GM18868 (cell line): ENCODE measurements at regions not wholly inside any gene's neighbourhood (a gene's known extent, or its start where the extent isn't known, plus 50 kb on each side); places are given as distances from the start of the nearest gene placed in this dataset.
"Not testable (repeated sequence)": the region's sequence is repeated elsewhere in the genome, so short reads cannot be mapped to it uniquely, and the experiment has no call there.

Experiments
- ATAC-seq: cut with Tn5 transposase; IDR thresholded peaks from one replicate; pipeline ENCODE4 v1.9.1; 2021; ENCODE audit warnings: mild to moderate bottlenecking, moderate library complexity; ENCODE audit not compliant: unreplicated experiment

DNA sequence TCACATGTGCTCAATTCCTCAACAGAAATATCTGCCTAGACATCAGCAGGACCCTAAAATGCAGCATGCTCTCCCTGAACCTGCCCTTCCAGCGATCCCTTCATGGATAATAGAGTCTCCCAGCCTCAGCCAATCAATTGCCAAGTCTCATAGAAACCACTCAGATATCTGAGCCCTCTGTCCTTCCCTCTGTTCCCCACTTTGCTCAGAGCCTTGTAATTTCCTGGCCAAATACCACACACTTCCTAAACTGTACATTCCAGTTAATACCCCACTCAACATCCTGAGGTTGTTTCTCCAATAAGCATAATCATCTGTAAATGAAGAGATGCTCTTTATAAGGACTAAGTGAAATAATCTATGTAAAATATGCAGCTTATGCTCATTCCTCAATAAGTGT lies 59.3 kb upstream of the PTGFRN start:
- ATAC-seq = no peak

DNA sequence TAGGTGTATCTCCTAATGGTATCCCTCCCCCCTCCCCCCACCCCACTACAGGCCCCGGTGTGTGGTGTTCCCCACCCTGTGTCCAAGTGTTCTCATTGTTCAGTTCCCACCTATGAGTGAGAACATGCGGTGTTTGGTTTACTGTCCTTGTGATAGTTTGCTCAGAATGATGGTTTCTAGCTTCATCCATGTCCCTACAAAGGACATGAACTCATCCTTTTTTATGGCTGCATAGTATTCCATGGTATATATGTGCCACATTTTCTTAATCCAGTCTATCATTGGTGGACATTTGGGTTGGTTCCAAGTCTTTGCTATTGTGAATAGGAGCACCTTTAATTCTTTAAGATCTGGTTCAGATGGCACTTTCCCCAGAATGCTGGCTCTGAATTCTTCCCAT lies 58.5 kb upstream of the PTGFRN start:
- not testable (repeated sequence) for ATAC-seq

DNA sequence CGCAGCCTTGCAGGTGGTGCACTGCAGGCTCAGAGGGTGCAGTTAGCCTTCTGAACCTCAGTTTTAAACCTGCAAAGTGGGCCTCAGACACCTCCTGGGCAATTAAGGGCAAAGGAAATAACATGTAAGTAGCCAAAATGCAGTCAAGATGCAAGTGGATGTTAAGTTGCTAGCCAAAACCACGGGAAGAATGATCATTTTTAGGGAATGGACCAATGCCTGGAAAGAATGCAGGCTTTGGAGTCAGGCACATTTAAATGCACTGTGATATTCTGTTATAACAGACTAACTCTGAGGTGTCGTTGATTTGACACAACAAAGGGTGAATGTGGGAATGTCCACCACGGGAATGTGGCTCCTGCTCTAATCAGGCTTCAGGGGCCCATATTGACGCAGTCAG lies 57.9 kb upstream of the PTGFRN start:
- no peak for ATAC-seq

GRCh38 chr1:116852367-116852766 lies 57.3 kb upstream of the PTGFRN start:
- ATAC-seq = no peak

DNA sequence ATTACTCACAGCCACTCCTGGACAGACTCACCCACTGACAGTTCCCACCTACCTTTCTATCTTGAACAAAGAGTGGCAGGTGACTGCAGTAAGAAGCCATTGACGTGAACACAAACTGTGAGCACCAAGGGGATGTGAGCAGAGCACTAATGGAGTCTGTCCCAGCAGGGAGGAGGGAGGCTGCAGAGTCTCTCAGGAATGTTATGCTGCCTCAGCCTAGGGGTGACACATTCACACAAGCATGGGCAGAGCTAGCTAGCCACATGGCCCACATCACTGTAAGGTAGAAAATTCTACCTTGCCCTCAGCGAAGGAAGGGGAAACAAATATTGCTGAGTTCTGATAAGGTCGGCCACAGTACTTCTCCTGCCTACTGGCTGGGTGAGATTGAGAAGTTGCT lies 56.8 kb upstream of the PTGFRN start:
- no peak for ATAC-seq

- peak; percentile 68 for ATAC-seq
These were observed 55.9 kb upstream of the PTGFRN start for GRCh38 chr1:116853680-116854402.

GRCh38 chr1:116854403-116854690 lies 55.4 kb upstream of the PTGFRN start:
- no peak for ATAC-seq

- no peak for ATAC-seq
These were observed 55.0 kb upstream of the PTGFRN start for GRCh38 chr1:116854716-116855115.

DNA sequence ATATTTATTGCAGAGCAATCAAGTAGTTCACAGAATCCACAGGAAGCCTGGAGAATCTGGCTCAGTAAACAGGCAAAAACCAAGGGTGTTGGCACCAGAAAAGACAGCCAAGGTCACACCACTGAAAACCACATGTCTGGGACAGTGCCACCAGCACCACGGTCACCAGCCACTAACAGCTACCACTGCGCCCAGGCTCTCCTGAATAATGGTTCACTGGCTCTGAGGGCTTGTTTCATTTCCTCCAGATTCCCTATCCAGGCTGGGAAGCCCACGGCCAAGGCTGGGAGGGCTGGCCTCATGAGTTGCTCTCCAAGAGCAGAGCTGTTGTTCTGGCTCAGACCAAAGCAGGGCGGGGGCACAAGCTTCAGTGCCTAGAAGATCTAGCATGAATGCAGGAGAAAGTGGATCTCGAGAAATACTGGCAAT lies 54.5 kb upstream of the PTGFRN start:
- no peak for ATAC-seq

DNA sequence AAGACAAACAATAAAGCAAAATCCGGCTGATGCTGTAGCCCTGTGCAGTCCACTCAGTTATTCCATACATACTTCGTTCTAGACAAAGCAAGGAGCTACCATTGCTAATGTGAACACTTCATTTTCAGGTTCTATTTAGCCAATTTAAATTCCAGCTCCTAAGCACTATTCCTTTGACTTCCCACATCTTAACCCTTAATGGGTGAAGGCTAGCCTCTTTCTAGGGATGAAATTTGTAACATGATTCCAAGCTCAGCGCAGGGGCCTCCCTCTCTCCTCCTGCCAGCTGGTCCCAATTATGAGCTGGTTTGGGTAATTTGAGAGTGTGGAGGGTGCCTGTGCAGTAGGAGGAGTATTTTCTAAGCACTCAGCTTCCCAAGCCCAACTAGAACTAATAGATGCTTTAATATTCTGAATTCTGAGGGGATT lies 53.9 kb upstream of the PTGFRN start:
- ATAC-seq = no peak

DNA sequence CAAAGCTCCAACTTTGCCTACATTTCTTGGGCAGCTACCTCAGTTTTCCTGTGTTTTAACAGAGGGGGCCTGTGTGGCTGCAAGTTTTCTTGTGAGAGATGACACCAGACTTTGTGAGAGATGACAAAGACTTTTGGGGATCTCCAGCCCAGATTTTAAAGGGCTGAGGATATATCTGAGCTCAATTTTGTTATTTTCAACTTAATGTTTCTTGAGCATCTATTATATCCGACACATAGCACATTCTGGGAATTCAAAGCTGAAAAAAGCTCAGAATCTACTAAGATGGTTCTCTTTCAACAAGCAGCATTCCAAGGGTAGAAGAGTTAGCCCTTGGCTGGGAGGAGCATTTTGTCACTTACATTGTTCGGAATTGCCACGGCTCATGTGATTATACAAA lies 53.4 kb upstream of the PTGFRN start:
- ATAC-seq = no peak

DNA sequence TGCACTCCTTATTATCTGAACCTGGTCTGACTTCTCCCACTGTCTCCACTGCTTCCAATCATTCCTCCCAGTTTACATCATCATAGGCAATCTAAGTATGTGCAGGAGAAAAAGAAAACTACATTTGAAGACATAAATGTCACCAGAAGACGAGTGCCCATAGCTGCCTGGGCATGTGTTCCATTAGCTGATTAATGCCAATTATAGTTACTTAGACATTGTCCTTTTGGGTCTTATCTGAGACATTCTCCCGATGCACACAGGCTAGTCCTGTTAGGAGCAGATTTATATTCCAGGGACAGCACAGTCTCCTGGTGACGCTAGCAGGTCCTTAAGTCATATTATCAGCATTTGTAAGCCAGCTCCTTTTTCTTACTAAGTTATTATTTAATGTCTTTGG lies 52.6 kb upstream of the PTGFRN start:
- ATAC-seq = no peak
